Astrocyte of the hippocampus (primary cell): ENCODE measurements at regions not wholly inside any gene's neighbourhood (a gene's known extent, or its start where the extent isn't known, plus 50 kb on each side); places are given as distances from the start of the nearest gene placed in this dataset.
A peak's percentile ranks its signal among the peaks of the same experiment; 100 is the strongest.
"Not testable (repeated sequence)": the region's sequence is repeated elsewhere in the genome, so short reads cannot be mapped to it uniquely, and the experiment has no call there.

ENCODE experiments used
- DNase-seq: peaks from one replicate; pipeline ENCODE4 v3.0.0; 2011; ENCODE audit warnings: low read depth, low spot score

- no peak for DNase-seq
Measured at GRCh38 chr16:59545721-59546120, 811.6 kb upstream of the GOT2 start.

DNA sequence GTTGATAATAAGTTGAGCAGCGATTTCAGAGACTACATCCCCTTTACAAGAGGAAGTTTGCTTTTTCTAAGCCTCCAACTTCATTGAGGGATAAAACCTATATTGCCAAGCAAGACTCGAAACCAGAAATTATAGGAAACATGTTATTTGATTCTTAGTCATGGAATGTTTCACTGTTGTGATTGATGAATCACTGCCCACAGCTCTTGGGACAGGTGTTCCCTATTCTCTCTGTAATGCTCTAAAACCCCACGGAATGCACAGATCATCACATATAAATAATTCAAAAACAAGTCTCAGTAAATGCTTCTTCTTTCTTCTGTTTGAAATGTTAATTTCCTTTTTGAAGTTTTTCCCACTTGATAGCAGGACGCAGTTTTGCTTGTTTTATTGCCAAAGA lies 809.5 kb upstream of the GOT2 start:
- peak; percentile 80 for DNase-seq

GRCh38 chr16:59540621-59541020 lies 806.5 kb upstream of the GOT2 start:
- DNase-seq = peak; percentile 5

DNA sequence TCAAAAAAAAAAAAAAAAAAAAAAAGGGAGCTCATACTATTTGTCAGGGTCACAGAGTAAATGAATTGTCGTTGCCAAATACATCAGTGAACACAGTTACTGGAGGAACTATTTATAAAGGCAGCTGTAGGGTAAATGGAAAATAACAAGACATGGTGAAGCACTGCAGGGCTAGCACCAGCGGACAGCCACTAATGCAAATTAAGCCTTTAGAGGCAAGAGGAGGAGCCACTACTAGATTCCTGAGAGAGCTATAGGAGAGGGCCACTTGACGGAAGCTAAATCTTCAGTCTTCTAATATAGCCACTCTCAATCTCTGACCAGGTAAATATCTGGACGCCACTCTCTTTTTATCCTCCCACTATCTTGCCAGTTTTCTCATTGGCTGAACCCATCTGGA lies 801.2 kb upstream of the GOT2 start:
- no peak for DNase-seq

- DNase-seq = peak; percentile 83
Measured at GRCh38 chr16:59527206-59527997, 793.3 kb upstream of the GOT2 start.

- no peak for DNase-seq
Measured at GRCh38 chr16:59522826-59523225, 788.7 kb upstream of the GOT2 start.

DNA sequence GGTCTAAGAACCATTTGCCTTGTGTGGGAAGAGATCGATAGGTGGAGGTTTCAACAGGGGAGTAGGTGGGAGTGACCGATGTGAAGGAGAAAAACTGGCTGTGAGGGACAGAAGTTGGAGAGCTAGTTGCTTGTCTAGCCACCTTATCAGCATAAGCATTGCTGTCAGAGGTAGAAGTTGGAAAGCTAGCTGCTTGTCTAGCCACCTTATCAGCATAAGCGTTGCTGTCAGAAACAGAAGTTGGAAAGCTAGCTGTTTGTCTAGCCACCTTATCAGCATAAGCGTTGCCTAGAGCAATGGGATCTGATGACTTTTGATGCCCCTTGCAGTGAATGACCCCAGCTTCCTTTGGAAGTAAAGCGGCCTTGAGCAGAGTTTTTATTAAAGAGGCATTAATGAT lies 784.6 kb upstream of the GOT2 start:
- not testable (repeated sequence) for DNase-seq

GRCh38 chr16:59514651-59515050 lies 780.5 kb upstream of the GOT2 start:
- DNase-seq = no peak

GRCh38 chr16:59510008-59510424 lies 775.9 kb upstream of the GOT2 start:
- peak; percentile 61 for DNase-seq

DNA sequence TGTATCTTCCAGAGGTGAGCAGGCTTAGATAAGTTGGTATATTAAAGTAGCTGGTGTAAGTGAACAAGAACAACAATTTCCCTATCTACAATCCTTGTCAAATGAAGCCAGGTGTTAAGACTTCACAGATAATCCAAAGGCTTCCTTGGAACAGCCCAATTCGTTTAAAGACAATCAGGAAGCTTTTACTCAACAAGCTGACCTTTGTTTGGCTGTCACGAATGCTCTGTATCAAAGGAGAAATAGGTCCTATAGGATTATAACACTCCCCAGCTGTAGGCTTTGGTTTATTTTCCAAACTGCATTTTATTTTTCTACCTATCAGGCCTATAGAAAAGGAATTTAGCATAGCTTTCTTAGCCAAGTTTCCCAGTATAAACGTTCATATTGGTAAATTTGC lies 766.5 kb upstream of the GOT2 start:
- no peak for DNase-seq

GRCh38 chr16:59487067-59487466 lies 753.0 kb upstream of the GOT2 start:
- DNase-seq = no peak

GRCh38 chr16:59484833-59485516 lies 750.9 kb upstream of the GOT2 start:
- DNase-seq = no peak

- no peak for DNase-seq
Measured at GRCh38 chr16:59478838-59479237, 744.7 kb upstream of the GOT2 start.

- no peak for DNase-seq
Measured at GRCh38 chr16:59470556-59470955, 736.4 kb upstream of the GOT2 start.

- no peak for DNase-seq
Measured at GRCh38 chr16:59469266-59469665, 735.1 kb upstream of the GOT2 start.

DNA sequence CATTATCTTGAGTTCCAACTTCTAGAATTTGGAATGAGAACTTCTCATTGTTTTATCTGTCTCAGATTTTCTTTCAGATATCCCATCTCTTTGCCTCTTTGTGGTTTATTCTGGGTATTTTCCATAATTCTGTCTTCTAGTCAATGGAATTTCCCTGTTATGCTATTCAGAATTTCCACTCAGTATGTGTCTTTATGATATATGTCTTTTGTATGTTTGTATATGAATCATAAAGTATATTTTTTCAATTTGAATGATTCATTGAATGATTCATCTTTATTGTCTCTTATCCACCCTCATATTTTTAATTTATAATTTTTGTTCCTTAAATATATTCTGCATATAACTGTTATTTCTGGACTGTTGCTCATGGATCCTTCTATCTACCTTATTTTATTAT lies 729.7 kb upstream of the GOT2 start:
- DNase-seq = no peak

GRCh38 chr16:59459806-59460205 lies 725.7 kb upstream of the GOT2 start:
- no peak for DNase-seq

GRCh38 chr16:59455497-59455896 lies 721.4 kb upstream of the GOT2 start:
- no peak for DNase-seq

DNA sequence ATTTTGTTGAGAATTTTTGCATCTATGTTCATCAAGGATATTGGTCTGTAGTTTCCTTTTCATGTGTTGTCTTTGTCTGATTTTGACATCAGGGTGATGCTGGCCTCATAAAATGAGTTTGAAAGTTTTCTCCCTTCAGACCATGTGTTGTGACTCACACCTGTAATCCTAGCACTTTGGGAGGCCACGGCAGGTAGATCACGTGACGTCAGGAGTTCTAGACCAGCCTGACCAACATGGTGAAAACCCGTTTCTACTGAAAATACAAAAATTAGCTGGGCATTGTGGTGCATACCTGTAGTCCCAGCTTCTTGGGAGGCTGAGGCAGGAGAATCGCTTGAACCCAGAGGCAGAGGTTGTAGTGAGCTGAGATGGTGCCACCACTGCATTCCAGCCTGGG lies 716.4 kb upstream of the GOT2 start:
- DNase-seq = not testable (repeated sequence)

DNA sequence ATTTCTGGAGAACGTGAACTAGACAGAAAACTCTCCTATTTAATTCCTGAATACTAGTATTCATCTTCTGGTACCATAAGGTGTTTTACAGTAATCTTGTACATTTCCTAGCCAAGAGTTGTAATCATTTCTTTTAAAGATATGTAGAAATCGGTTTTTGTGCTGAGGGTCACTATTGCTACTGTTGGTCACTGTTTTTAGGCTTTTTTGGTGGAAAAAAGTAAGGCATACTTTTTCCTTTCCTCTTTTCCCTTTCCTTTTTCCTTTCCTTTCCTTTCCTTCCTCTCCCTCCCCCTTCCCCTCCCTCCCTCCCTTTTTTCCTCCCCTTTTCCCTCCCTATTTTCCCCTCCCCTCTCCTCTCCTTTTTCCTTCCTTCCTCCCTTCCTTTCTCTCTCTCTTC lies 706.4 kb upstream of the GOT2 start:
- DNase-seq = no peak

DNA sequence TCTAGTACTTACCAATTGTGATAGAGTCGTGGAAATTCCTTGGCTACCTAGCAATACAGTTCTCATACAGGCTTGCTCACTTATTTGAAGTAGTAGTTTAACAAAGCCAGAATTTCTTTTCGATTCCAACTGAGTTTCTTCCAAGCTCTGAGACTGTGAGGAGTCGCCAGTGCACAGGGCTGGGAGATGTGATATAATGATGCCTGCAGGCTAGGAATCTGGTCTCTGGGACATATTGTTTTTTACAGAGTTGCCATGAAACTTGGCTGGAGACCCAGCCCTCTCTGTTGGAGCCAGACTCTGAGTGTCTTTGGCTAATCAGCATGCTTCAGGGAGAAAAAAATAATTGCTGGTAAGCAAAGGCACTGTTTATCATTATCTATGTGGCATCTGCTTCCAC lies 698.8 kb upstream of the GOT2 start:
- peak; percentile 39 for DNase-seq

- no peak for DNase-seq
Measured at GRCh38 chr16:59432276-59432675, 698.2 kb upstream of the GOT2 start.

- no peak for DNase-seq
Measured at GRCh38 chr16:59424714-59425273, 690.7 kb upstream of the GOT2 start.
